ENCODE measurements at regions not wholly inside any gene's neighbourhood (a gene's known extent, or its start where the extent isn't known, plus 50 kb on each side); places are given as distances from the start of the nearest gene placed in this dataset.
"Not testable (repeated sequence)": the region's sequence is repeated elsewhere in the genome, so short reads cannot be mapped to it uniquely, and the experiment has no call there.

- not testable (repeated sequence) for DNase-seq (ENCODE audit: extremely low read depth, low read depth)
Measured at GRCh38 chr15:30755036-30755687, 129.2 kb downstream of the ARHGAP11B start.

- not testable (repeated sequence) for DNase-seq (ENCODE audit: extremely low read depth, low read depth)
Measured at GRCh38 chr15:30760633-30761032, 134.7 kb downstream of the ARHGAP11B start.

GRCh38 chr15:30761365-30761764, 135.4 kb downstream of the ARHGAP11B start:
- not testable (repeated sequence) for DNase-seq (ENCODE audit: extremely low read depth, low read depth)

GRCh38 chr15:30769390-30770124, 134.2 kb upstream of the FAN1 start:
- not testable (repeated sequence) for DNase-seq (ENCODE audit: extremely low read depth, low read depth)

GRCh38 chr15:30770759-30771158, 133.0 kb upstream of the FAN1 start:
- no peak for DNase-seq (ENCODE audit: extremely low read depth, low read depth)

GRCh38 chr15:30783019-30783418, 120.7 kb upstream of the FAN1 start:
- no peak for DNase-seq (ENCODE audit: extremely low read depth, low read depth)

- no peak for DNase-seq (ENCODE audit: extremely low read depth, low read depth)
Measured at GRCh38 chr15:30788595-30788994, 115.1 kb upstream of the FAN1 start.

- no peak for DNase-seq (ENCODE audit: extremely low read depth, low read depth)
Measured at GRCh38 chr15:30791239-30792175, 112.2 kb upstream of the FAN1 start.

- DNase-seq (ENCODE audit: extremely low read depth, low read depth), result not testable (repeated sequence)
Measured at GRCh38 chr15:30792843-30793242, 110.9 kb upstream of the FAN1 start.

- no peak for DNase-seq (ENCODE audit: extremely low read depth, low read depth)
Measured at GRCh38 chr15:30794388-30794787, 109.3 kb upstream of the FAN1 start.

- not testable (repeated sequence) for DNase-seq (ENCODE audit: extremely low read depth, low read depth)
Measured at GRCh38 chr15:30799565-30799964, 104.2 kb upstream of the FAN1 start.

- not testable (repeated sequence) for DNase-seq (ENCODE audit: extremely low read depth, low read depth)
Measured at GRCh38 chr15:30801140-30801895, 102.4 kb upstream of the FAN1 start.

GRCh38 chr15:30802001-30802400, 101.7 kb upstream of the FAN1 start:
- not testable (repeated sequence) for DNase-seq (ENCODE audit: extremely low read depth, low read depth)

GRCh38 chr15:30803703-30804102, 100.0 kb upstream of the FAN1 start:
- not testable (repeated sequence) for DNase-seq (ENCODE audit: extremely low read depth, low read depth)

GRCh38 chr15:30816430-30816829, 87.3 kb upstream of the FAN1 start:
- DNase-seq (ENCODE audit: extremely low read depth, low read depth), result no peak

- peak; percentile 45 for DNase-seq (ENCODE audit: extremely low read depth, low read depth)
Measured at GRCh38 chr15:30823068-30823813, 80.5 kb upstream of the FAN1 start.

GRCh38 chr15:30824518-30825195, 79.1 kb upstream of the FAN1 start:
- no peak for DNase-seq (ENCODE audit: extremely low read depth, low read depth)

GRCh38 chr15:30827625-30828303, 76.0 kb upstream of the FAN1 start:
- DNase-seq (ENCODE audit: extremely low read depth, low read depth), result no peak

- peak; percentile 41 for DNase-seq (ENCODE audit: extremely low read depth, low read depth)
Measured at GRCh38 chr15:30828304-30828639, 75.4 kb upstream of the FAN1 start.

Measured in NCI-H460 (cell line).